GM12878 (cell line): ENCODE measurements at regions not wholly inside any gene's neighbourhood (a gene's known extent, or its start where the extent isn't known, plus 50 kb on each side); places are given as distances from the start of the nearest gene placed in this dataset.

Experiments
- ATAC-seq: fragments of 200-7000 bp; cut with Tn5 transposase; 3 replicates; pipeline ENCODE4 v1.9.1; 2020; ENCODE audit warnings: mild to moderate bottlenecking, moderate library complexity
- BruUV-seq: library from RNA; stranded (reverse); fragments of 400-500 nt; replicated peaks from 2 replicates; lab custom pipeline; 2021; lab: Mats Ljungman, UMichigan
- CTCF ChIA-PET: fragments of 300-600 bp; sonication (Branson Sonifier 250); formaldehyde crosslinking; extraction: SDS; loops from one replicate; lab custom pipeline; 2021; ENCODE audit warnings: inconsistent platforms; lab: Yijun Ruan, JAX
- POLR2A ChIA-PET: fragments of 350-600 bp; formaldehyde crosslinking; extraction: SDS; loops from one replicate; lab custom pipeline; 2021; ENCODE audit warnings: inconsistent platforms; lab: Charles Lee
- RAD21 ChIA-PET: fragments of 300-600 bp; sonication (Branson Sonifier 250); formaldehyde crosslinking; loops from one replicate; lab custom pipeline; 2023; ENCODE audit warnings: antibody characterized with exemption; ENCODE audit not compliant: unreplicated experiment; lab: Charles Lee
- SMC1A ChIA-PET: fragments of 300-600 bp; sonication (Branson Sonifier 250); formaldehyde crosslinking; loops from one replicate; lab custom pipeline; 2023; ENCODE audit not compliant: unreplicated experiment, uncharacterized antibody; lab: Charles Lee
- DNase-seq: peaks from one replicate; pipeline ENCODE4 v3.0.0-alpha.2; 2011; ENCODE audit warnings: low read depth, low spot score
- FAIRE-seq: peaks from 3 replicates; lab custom pipeline; 2011; peaks lifted over from hg19 to GRCh38; lab: Jason Lieb, UNC
- H2AFZ ChIP-seq: 2 replicates; pipeline ENCODE4 v1.6.0; 2011; ENCODE audit warnings: low read depth, low read length, control low read depth; ENCODE audit not compliant: control insufficient read depth
- H3K27ac ChIP-seq: 2 replicates; pipeline ENCODE4 v1.5.1; 2011; ENCODE audit warnings: control low read depth; ENCODE audit not compliant: control insufficient read depth, insufficient read depth
- H3K27me3 ChIP-seq, 2 experiments: replicated peaks in 1 of 2; 2 replicates each; pipeline versions ENCODE4 v1.6.0 to v1.6.1; 2011; ENCODE audit warnings: low read length in 1 of 2; ENCODE audit not compliant: control insufficient read depth in 2 of 2, insufficient read depth in 2 of 2
- H3K36me3 ChIP-seq, 2 experiments: 2 replicates each; pipeline ENCODE4 v1.5.1; 2011; ENCODE audit warnings: low read length in 1 of 2; ENCODE audit not compliant: control insufficient read depth in 2 of 2, insufficient read depth in 2 of 2
- H3K4me1 ChIP-seq: 2 replicates; pipeline ENCODE4 v1.6.1; 2011; ENCODE audit warnings: mild to moderate bottlenecking, low read length, moderate library complexity, mixed read lengths; ENCODE audit not compliant: control insufficient read depth, insufficient read depth
- H3K4me2 ChIP-seq: 2 replicates; pipeline ENCODE4 v1.6.0; 2011; ENCODE audit warnings: control low read depth; ENCODE audit not compliant: control insufficient read depth, insufficient read depth
- H3K4me3 ChIP-seq: fragments of 200-600 bp; sonication (generic); 2 replicates; pipeline ENCODE4 v1.5.1; 2016
- H3K79me2 ChIP-seq: 2 replicates; pipeline ENCODE4 v1.6.0; 2011; ENCODE audit warnings: low read length; ENCODE audit not compliant: control insufficient read depth, insufficient read depth
- H3K9ac ChIP-seq: 2 replicates; pipeline ENCODE4 v1.8.0; 2011; ENCODE audit warnings: low read length, control low read depth, mixed read lengths; ENCODE audit not compliant: control insufficient read depth, insufficient read depth
- H3K9me3 ChIP-seq: replicated peaks from 3 replicates; pipeline ENCODE4 v1.5.1; 2011; ENCODE audit warnings: mild to moderate bottlenecking, low read length; ENCODE audit not compliant: control insufficient read depth, insufficient read depth
- H4K20me1 ChIP-seq: 2 replicates; pipeline ENCODE4 v1.6.0; 2011; ENCODE audit not compliant: control insufficient read depth, insufficient read depth
- DPF2 ChIP-seq: fragments of 450-650 bp; IDR thresholded peaks from 2 replicates; pipeline ENCODE4 v1.6.1; 2017; ENCODE audit warnings: mild to moderate bottlenecking
- FOS ChIP-seq: IDR thresholded peaks from 3 replicates; pipeline ENCODE4 v1.6.1; 2011; ENCODE audit warnings: borderline replicate concordance; ENCODE audit not compliant: insufficient read length; ENCODE audit errors: extremely low read depth
- JUNB ChIP-seq: IDR thresholded peaks from 2 replicates; pipeline ENCODE4 v1.6.1; 2016; ENCODE audit warnings: antibody characterized with exemption, mild to moderate bottlenecking
- MTA2 ChIP-seq: fragments of 450-650 bp; IDR thresholded peaks from 2 replicates; pipeline ENCODE4 v1.6.1; 2016; ENCODE audit warnings: low read depth, mild to moderate bottlenecking, moderate library complexity
- NFIC ChIP-seq: IDR thresholded peaks from 2 replicates; pipeline ENCODE4 v1.6.1; 2012; ENCODE audit warnings: low read depth, mild to moderate bottlenecking, inconsistent platforms, low read length, moderate library complexity
- RFX5 ChIP-seq: IDR thresholded peaks from 2 replicates; pipeline ENCODE4 v1.6.1; 2011; ENCODE audit warnings: low read depth, low read length, improper control_type of control experiment
- SMC3 ChIP-seq: IDR thresholded peaks from 2 replicates; pipeline ENCODE4 v1.6.1; 2011; ENCODE audit warnings: low read length, improper control_type of control experiment, borderline replicate concordance
- YBX1 ChIP-seq: fragments of 450-650 bp; IDR thresholded peaks from 2 replicates; pipeline ENCODE4 v1.6.1; 2016; ENCODE audit warnings: antibody characterized with exemption
- WGBS: methylation state at CpG from one replicate; pipeline ENCODE4 v1.1.6; 2016; ENCODE audit warnings: low lambda C conversion rate; ENCODE audit not compliant: insufficient replicate concordance, insufficient coverage; ENCODE audit errors: missing lambda C conversion rate; 5-methylcytosine and 5-hydroxymethylcytosine counted together
- in situ Hi-C: fragments of 300-500 bp; cut with MboI; formaldehyde crosslinking; loops from 9 replicates; pipeline ENCODE4 v1.14.3; 2018; ENCODE audit warnings: mixed read lengths
- intact Hi-C: fragments of 100-400 bp; cut with micrococcal nuclease; formaldehyde crosslinking; loops from one replicate; pipeline ENCODE4 v1.14.2; 2022; ENCODE audit not compliant: unreplicated experiment
- TF ChIP-seq, protein P1 (sequence below): IDR thresholded peaks from 2 replicates; pipeline ENCODE4 v1.6.1; 2011; ENCODE audit warnings: borderline replicate concordance, low read depth, mild to moderate bottlenecking, moderate library complexity, low read length; ENCODE audit not compliant: insufficient read depth, poor library complexity, severe bottlenecking
- TF ChIP-seq, protein P2 (sequence below), 3 experiments: IDR thresholded peaks in 2 of 3; conservative IDR thresholded peaks in 1 of 3; 2 replicates each; pipeline ENCODE4 v1.5.1; 2011; ENCODE audit warnings: low read depth in 3 of 3, low read length in 3 of 3, mild to moderate bottlenecking in 3 of 3, control low read depth in 2 of 3, moderate library complexity in 2 of 3, inconsistent platforms in 1 of 3, mixed read lengths in 1 of 3; ENCODE audit not compliant: control insufficient read depth in 2 of 3, insufficient read depth in 1 of 3; ENCODE audit errors: extremely low read depth in 1 of 3

DNA sequence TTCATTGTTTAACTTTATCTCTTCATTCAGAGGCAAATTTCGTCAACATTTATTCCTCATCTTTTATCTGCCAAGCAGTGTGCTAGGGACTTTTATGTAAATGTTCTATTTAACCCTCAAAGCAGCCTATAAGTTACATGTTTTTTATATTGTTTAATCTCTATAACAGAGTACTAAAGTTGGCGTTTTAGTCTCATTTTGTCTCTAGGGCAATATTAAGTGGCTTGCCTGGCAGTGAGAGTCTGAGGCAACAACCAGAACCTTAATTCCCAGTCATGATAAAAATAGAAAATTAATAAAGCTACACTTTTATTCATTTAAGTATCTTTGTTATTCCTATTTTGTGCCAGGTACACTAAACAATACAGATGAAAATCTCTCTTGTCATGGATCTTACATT lies 994.3 kb upstream of the ADGRL2 start:
- no peaks in the 10 kb centered on the region for H3K79me2 ChIP-seq
- no TSS peak for BruUV-seq
- RAD21 ChIA-PET = no interaction called here

More for the DNA sequence above, 994.3 kb upstream of the ADGRL2 start:
- in situ Hi-C loops = no loop called here
- Histone ChIP-seq H4K20me1 (no peaks in the 10 kb centered on the region), H3K4me2 (no peak overlapping the region), H3K4me1 (no peaks in the 10 kb centered on the region), H3K27me3 (no peaks in the 10 kb centered on the region), H3K27ac (no peak overlapping the region), H3K9ac (no peak overlapping the region), H3K4me3 (no peak overlapping the region), H3K9me3 (no peaks in the 10 kb centered on the region), H3K36me3 (no peaks in the 10 kb centered on the region), H2AFZ (no peak overlapping the region)
- SMC1A ChIA-PET = no interaction called here
- TF ChIP-seq NFIC (no peak), SMC3 (no peak), RFX5 (no peak), DPF2 (no peak), YBX1 (no peak), MTA2 (no peak), FOS (no peak), JUNB (no peak)
- TF ChIP-seq, protein P1, sequence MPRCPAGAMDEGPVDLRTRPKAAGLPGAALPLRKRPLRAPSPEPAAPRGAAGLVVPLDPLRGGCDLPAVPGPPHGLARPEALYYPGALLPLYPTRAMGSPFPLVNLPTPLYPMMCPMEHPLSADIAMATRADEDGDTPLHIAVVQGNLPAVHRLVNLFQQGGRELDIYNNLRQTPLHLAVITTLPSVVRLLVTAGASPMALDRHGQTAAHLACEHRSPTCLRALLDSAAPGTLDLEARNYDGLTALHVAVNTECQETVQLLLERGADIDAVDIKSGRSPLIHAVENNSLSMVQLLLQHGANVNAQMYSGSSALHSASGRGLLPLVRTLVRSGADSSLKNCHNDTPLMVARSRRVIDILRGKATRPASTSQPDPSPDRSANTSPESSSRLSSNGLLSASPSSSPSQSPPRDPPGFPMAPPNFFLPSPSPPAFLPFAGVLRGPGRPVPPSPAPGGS = no peak
- TF ChIP-seq, protein P2, sequence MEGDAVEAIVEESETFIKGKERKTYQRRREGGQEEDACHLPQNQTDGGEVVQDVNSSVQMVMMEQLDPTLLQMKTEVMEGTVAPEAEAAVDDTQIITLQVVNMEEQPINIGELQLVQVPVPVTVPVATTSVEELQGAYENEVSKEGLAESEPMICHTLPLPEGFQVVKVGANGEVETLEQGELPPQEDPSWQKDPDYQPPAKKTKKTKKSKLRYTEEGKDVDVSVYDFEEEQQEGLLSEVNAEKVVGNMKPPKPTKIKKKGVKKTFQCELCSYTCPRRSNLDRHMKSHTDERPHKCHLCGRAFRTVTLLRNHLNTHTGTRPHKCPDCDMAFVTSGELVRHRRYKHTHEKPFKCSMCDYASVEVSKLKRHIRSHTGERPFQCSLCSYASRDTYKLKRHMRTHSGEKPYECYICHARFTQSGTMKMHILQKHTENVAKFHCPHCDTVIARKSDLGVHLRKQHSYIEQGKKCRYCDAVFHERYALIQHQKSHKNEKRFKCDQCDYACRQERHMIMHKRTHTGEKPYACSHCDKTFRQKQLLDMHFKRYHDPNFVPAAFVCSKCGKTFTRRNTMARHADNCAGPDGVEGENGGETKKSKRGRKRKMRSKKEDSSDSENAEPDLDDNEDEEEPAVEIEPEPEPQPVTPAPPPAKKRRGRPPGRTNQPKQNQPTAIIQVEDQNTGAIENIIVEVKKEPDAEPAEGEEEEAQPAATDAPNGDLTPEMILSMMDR (IDR thresholded peaks at IDR 0.05 in 2 of 3, conservative IDR thresholded peaks at IDR 0.05 in 1 of 3; ENCODE audit: control insufficient read depth in 2 of 3, extremely low read depth in 1 of 3, insufficient read depth in 1 of 3, low read depth in 3 of 3, low read length in 3 of 3) = no peak
- CTCF ChIA-PET = no interaction called here
- intact Hi-C loops = no loop called here
- FAIRE-seq (no peak), ATAC-seq (no peak), DNase-seq (no peak)
- POLR2A ChIA-PET = no interaction called here
- 52% methylated on average over 2 of the region's 2 CpGs for WGBS
